ENCODE measurements at regions not wholly inside any gene's neighbourhood (a gene's known extent, or its start where the extent isn't known, plus 50 kb on each side); places are given as distances from the start of the nearest gene placed in this dataset.

- TF ChIP-seq PHF8 (conservative IDR thresholded peaks at IDR 0.05; ENCODE audit: low read depth, low read length) (no peak), BACH1 (IDR thresholded peaks at IDR 0.05; ENCODE audit: low read length) (no peak), CTCF (IDR thresholded peaks at IDR 0.05; ENCODE audit: control extremely low read depth in 1 of 3, insufficient read depth in 1 of 3, low read depth in 1 of 3, low read length in 3 of 3) (no peak), JUND (IDR thresholded peaks at IDR 0.05; ENCODE audit: low read length) (no peak), EP300 (IDR thresholded peaks at IDR 0.05; ENCODE audit: borderline replicate concordance in 1 of 2, low read depth in 2 of 2, low read length in 2 of 2) (no peak), BCL11A (IDR thresholded peaks at IDR 0.05; ENCODE audit: low read depth in 2 of 2, low read length in 2 of 2) (no peak), RFX5 (IDR thresholded peaks at IDR 0.05; ENCODE audit: borderline replicate concordance, low read depth, low read length) (no peak), RAD21 (IDR thresholded peaks at IDR 0.05 in 1 of 2, conservative IDR thresholded peaks at IDR 0.05 in 1 of 2; ENCODE audit: low read depth in 2 of 2, low read length in 2 of 2) (no peak), ASH2L (IDR thresholded peaks at IDR 0.05; ENCODE audit: low read length) (no peak), CBX5 (IDR thresholded peaks at IDR 0.05; ENCODE audit: low read depth, low read length) (no peak), JUN (IDR thresholded peaks at IDR 0.05; ENCODE audit: low read depth, low read length) (no peak), POLR2A (IDR thresholded peaks at IDR 0.05; ENCODE audit: control extremely low read depth in 1 of 2, low read depth in 2 of 2, low read length in 2 of 2) (no peak), EZH2 (IDR thresholded peaks at IDR 0.05; ENCODE audit: low read depth, low read length, severe bottlenecking) (no peak)
These were observed 125.2 kb downstream of the INHBB start for GRCh38 chr2:120471166-120471565.
